HG03196 (cell line): ENCODE measurements at regions not wholly inside any gene's neighbourhood (a gene's known extent, or its start where the extent isn't known, plus 50 kb on each side); places are given as distances from the start of the nearest gene placed in this dataset.

ENCODE experiments used
- ATAC-seq: cut with Tn5 transposase; IDR thresholded peaks from one replicate; pipeline ENCODE4 v1.9.1; 2021; ENCODE audit not compliant: unreplicated experiment

DNA sequence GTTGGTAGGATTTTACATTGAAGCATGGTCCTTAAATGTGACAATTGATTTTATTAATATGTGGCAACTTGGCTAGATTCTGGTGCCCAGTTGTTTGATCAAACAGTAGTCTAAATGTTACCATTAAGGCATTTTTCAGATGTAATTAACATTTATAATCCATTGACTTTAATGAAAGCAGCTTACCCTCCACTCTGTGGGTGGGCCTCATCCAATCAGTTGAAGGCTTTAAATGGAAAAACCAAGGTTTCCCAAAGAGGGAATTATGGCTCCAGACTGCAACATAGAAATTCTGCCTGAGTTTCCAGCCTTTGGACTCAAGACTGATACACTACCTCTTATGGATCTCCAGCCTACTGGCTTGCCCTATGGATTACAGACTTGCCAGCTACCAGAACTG is 1153.2 kb downstream of the BCL11B start:
- ATAC-seq, result no peak

DNA sequence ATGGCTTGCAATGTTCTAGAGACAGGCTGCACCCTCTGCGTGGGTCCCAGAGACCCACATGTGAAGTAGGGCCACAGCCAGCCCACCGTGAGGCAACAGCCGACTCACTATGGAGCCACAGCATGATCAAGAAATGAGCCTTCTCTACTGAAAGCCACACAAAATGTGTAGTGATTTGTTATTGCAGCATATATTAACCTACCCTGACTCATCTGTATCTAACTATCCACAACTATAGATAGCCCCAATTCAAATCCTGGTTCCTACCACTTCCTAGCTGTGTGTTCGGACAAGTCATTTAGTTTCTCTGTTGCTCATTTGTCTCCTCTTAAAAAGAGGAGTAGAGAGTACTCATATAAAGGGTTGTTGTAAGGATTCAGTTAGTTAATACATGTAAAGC is 1152.3 kb downstream of the BCL11B start:
- no peak for ATAC-seq

DNA sequence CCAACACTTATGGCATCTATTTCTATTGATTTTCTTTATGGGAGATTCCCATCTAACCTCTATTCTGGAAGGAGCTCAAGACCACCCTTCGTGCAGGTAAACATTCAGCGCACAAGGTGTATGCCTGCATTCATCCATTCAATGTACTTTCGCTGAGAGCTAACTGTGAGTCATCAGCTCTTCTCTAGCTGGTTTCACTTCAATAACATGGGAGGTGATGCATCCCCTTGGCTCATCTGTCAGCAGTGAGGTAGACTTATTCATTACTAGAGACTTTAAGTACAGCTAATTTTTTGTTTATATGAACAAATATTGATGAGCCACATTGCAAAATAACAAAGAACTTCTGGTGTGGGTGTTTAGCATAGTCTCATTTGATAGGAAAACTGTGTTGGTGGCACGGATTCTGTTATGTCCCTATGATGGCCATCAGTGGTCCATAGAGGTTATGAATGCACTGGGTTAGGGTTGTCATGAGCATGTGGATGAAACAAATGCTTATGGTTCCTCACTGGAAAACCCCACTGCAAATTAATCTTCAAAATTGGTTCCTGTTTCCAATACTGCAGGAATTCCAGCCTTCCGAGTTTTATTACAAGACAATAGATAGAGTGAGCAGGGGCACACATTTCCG is 1151.0 kb downstream of the BCL11B start:
- no peak for ATAC-seq

DNA sequence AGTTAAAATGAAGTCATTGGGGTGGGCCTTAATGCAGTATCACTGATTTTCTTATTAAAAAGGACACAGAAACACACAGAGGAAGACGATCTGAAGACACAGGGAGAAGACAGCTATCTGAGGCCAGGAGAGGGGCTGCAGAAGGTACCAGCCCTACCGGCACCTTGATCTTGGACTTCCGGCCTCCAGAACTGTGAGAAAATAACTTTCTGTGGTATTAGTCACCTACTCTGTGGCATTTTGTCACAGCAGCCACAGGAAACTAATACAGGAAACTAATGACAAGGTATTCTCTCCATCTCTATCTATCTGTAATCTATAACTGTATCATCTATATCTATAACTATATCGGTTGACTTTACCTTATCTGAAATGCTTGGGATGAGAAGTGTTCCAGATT is 1149.5 kb downstream of the BCL11B start:
- no peak for ATAC-seq

DNA sequence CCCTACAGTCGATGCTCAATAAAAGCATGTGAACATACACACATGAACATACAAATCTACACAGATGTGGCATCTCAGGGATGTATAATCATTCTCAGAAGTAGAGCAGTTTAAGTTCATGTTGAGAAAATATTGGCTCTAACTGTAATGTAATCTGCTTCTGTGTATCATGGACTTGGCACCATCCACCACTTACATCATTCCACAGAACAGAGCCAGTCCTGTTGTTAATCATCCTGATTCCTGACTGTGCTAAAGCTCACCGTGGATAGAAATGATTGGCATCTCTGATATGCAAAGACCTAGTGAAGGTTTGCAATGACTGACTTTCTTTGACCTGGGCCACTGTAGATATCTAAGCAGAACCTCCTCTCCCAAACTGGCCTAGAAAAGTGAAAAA is 1141.3 kb downstream of the BCL11B start:
- no peak for ATAC-seq

DNA sequence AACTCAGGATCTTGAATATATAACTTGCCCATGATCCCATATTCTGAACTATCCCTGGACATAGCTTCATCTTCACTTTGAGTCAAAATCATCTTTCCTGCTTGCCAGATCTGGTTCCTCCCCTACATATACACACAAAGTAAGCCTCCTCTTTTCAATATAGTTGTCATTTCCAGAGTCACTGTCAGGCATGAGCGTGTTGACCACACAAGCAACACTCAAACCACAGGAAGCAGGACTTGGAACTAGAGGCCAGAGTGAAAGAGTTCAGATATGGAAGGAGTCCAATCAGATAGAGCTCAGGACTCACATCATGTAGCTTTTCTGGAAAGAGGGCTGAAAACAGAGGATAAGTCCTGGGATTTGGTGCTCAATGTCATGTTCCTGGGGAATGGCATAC is 1140.6 kb downstream of the BCL11B start:
- no peak for ATAC-seq

DNA sequence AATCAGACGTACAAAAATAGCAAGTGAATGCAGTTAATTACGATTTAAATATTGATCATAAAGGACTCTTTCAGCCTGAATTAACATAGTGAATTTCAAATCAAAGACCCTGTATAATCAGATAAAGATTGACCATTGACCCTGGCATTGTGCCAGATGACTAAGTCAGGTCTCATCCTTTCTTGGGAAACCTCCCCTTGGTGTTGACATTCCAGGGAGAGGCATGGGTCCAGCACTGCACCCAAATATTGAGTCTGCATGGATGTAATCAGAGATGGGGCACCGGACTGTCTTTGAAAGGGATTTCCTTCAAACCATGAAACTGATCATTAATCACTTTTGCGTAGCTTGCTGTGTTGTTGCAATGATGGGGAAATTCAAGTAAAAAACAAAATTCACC is 1138.2 kb downstream of the BCL11B start:
- ATAC-seq, result no peak

DNA sequence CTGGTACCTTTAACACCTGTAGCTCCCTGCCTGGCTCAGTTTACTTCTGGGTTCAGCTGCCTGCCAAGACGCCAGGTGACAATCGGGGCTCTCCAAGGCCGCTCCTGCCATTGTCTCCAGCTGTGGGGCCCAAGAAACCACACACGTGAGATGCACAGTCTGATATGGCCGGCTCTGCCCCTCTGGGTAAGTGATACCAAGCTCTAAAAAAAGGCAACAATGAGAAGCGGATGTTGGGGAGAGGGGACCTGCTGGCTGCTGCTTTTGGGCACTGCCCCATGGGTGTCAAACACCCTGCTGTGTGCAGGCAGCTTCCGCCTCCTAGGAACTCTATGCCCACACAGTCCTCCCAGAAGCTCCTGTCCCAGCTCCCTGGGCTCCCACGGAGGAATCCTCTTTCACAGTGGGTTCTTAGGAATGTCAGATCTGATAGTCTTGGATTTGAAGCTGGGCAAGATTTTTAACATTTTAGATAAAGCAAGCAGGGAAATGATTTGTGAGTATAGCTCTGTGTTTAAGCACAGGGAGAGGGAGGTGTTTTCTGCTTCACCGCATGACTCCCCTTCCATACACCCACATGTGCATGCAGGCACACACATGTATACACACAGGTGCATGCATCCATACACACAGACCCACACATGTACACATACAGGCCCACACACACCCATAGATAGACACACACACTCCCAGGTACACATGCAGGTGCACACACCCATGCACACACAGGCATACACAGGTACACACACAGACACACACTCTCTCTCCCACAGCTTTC is 1135.8 kb downstream of the BCL11B start:
- ATAC-seq, result no peak

DNA sequence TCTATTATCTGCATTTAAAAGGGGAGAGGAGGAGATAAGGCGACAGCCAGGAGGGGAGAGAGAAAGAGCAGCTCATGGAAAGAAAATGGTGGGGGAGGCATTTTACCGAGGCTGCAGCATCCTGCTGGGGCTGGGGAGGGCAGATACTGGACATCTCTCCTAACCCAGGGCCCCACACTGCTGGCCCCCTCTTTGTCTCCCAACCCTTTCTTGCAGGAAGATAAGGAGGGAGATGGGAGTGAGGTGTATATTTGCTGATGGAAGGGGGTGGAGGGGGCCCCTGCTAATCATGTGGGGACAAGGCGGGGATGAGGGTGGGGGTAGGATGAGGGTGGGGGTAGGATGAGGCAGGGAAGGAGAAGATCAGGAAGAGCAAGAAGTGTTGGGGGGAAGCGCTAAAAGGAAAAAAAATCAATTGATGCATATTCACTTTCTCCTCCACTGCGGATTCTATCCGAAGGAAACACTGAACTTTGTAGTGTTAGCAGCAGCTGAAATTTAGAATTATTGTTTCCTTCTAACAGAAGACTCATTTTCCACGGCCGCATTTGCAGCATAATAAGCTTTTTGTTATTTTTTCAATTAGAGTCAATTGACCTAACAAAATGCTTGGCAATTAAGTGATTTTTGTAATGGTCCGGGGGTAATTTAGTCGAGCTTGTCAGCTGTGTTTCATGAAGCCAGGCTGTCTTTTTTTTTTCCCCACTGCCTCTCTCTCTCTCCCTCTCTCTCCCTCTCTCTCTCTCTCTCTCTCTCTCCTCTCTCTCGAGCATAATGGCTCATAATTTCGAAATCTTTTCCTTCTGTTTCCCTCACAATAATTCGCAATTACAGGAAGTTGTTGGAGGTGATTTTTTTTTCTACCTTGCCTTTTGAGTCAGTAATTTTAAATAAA is 1134.6 kb downstream of the BCL11B start:
- no peak for ATAC-seq

DNA sequence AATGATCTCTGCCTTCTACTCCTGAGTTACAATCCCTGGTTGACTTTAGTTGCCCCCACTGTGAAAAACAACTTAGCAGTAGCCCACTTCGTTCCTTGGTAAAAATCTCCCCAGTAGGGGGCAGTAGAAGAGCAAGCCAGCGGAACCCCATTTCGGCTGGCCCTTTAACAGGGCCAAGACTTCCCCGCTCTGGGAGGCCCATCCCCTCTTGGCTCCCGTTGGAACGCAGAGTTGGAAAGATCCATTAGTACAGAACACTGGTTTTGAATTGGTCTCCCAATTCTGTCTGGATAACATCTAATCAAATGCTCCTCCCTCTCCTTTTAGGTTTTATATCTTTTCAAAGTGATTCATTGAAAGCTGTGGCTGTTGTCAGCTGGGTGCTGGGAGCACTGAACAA is 1133.3 kb downstream of the BCL11B start:
- ATAC-seq, result no peak

DNA sequence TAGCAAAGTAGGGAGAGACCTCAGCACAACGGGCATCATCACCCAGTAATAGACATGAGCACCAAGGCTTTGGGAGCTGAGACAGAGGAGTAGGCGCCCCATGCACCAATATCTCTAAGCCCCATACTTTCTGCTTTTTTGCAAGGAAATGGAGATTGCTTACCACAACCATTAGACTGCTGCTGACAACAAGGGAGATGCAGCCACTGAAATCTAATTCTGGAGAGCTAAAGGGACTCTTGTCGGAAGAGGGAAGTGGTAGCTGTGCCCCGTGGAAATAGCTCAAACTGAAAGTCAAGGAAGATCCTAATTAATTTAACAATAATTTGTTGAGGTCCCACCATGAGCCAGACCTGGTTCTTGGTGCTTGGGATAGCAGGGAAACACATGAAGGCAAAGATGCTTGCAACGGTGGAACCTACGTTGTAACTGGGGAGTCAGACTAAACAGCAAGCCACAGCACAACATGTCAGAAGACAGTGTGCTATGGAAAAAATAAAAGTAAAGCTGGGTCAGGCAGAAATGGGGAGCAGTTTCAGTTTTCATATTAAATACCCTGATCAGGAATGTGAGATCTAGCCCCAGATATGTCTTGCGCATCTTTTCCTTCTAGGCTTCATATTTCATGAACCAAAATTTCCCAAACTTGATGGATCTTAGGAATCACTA is 1131.0 kb downstream of the BCL11B start:
- no peak for ATAC-seq

DNA sequence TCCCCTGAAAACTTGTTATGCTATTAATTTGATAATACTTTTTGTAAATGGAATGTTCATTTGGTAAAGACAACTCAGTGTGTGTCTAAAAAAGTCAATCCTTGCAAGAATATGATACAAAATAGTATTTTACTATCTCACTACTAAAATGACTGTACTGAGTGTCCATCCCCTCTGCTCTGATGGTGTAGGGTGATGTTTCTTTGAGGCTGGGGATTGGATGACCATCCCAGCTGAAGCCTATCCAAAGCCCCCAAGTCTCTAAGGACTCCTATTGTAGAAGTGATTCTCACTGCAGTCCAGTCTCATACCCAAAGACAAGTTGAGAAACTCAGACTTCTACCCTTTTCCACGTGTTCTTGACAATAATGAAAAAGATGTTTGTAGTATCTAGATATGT is 1128.4 kb downstream of the BCL11B start:
- no peak for ATAC-seq

DNA sequence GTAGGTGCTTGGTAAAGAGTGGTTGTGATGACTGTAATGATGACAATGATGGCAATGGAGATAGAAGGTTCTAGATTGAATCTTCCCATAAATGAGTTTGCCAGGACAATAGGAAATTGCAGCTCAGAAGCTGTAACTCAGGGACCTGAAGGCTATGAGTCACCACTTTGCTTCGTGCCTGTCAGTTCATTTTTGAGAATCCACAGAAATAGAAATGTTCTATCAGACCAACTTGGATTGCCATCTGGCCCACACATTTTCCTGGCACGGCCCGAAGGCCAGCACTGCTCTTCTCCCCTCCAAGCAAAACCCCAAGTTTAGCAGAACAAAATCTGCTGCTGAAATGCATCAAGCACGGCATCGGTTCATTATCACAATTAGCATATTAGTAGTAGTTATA is 1127.0 kb downstream of the BCL11B start:
- ATAC-seq, result no peak

DNA sequence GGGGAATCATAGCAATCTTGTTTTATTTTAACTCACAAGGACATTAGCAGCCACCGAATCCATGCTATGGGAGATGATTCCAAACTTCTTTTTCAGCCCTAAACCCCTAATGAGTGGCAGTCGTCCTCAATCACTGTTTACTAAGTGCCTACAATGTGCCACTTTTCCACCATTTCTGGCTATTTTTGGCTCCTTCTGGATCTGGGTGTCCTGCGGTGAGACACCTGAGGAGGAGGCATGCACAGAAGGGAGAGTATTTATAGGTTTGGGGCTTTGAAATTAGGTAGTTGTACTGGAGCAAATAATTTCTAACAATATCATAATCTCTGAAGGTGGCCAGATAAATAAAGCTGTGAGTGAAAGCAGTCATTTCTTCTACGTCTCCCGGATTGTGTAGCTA is 1125.6 kb downstream of the BCL11B start:
- ATAC-seq, result no peak

DNA sequence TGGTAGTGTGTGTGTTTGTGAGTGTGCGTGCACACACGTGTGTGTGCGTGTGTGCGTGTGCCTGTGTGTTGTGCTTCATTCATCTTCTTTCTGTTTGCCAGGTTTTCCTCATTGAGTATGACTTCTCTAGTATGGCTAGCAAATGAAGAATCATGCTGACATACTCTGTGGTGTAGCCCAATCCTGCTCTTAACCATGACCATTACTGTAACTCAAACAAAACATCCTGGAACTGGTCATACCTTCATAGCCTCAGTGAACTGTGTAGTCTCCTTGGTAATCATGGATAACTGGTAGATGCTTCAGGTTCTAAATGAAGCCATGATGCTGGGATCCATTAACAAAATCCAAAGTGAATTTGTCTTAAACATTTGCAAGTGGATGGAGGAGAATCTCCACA is 1117.7 kb downstream of the BCL11B start:
- no peak for ATAC-seq

DNA sequence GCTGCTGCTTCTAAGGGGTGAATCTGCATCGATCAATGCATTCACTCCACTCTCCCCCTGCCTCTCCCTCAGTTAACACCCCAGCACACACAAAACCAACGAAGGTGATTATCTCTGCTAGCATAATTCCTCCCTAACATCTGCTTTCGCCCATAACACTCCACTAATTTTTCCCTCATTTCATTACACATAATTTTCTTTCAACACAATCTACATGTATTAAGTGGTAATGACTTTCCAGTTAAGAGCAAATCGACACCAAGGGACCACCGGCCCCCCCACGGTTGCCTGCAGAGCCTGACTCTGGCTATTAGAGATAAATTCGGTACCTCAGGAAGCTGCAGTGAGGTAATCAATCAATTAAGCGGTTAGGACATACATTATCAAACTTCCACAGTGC is 1115.6 kb downstream of the BCL11B start:
- ATAC-seq, result no peak

DNA sequence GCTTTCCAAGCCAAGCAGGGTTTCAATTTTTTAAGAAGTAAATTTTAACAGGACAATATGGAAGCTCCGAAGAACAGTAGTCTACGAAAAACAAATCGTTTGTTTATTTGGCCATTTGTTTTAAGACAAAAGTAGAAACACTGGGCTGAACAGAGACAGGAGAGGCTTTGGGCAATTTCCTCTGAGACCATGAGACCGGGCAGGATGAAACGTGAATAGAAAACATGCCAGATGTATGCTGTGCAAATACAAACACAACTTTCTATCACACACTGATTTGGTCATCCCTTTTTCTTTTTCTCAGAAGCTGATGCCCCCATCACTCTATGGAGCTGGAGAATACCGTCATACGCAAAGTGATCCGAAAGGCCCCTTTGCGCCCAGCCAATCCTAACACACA is 1111.1 kb downstream of the BCL11B start:
- no peak for ATAC-seq

DNA sequence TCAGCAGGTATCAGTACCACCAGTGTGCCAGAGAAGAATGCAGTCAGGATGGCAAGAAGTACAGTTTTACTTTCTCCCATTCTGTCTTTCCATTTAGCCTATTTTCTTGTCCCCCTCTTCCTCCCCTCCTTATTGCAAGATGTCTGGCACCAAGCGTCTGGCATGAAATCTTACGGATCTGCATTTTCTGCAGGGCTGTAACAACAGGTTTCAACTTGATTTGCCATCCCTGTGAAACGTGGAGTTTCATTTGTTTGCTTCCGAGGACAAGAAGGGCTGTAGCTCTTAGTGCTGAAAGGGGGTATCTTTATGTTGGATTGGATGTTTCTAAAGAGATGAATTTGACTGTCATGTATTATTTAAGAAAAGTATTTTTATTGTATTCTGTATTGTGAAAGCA is 1110.6 kb downstream of the BCL11B start:
- no peak for ATAC-seq

DNA sequence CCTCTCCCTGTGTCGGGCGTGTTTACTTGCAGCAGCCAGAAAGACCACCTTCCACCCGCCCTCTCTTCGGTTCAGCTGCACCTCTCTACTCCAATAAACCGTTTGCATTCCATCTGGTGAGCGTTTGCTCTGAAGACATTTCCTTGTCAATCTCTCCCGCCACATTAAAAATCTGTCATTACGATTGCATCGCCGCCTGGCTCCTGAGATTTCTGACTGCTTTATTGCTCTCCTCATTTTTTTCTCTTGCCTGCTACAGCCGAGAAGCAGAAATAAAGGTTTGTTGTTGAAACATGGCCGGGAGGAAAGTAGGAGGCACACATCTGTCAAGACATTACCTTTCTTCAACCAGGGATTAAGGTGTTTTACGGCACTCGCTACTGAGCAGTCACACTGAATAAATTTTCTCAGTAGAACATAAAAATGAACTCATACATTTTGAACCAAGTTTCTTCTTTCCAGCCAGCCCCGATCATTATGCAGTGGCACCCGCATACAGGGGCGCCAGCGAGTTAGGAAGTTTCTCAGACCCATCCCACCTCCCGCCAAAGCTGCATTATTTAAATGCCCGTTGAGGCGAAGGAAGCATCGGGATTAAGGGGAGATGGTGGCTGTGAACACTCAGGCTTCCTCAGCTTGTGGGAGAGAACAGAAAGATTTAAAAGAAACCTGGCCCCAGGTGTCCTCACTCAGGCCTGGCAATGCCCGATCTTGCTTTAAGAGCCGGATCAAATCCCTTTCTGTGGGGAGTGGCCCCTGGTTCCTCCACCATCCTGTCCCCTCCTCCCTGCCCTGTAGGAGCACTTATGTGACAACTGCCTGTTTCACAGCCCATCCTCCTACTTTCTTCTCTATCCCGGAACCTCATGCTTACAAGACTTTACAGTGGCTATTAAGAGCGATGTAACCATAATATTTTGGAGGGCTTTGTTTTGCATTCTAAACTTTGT is 1108.9 kb downstream of the BCL11B start:
- ATAC-seq, result no peak

DNA sequence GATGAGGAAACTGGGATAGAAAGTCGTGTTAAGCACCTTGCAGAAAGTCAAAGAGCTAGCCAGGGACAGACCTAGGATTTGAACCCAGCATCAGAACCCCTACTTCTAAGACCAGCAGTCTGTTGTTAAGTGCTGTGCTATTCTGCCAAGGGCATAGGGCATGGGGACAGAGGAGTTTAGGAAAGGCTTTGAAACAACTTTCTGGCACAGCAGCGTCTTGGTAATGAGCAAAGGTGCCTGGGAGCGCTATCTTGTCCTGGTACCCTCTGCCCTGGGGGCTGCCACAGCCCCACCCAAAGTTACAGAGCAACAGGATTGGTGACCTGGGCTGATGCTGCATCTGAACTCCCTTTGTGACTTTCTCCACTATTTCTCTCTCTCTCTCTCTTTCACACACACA is 1108.1 kb downstream of the BCL11B start:
- no peak for ATAC-seq
